PFSK-1 (cell line): ENCODE measurements at regions not wholly inside any gene's neighbourhood (a gene's known extent, or its start where the extent isn't known, plus 50 kb on each side); places are given as distances from the start of the nearest gene placed in this dataset.

Source experiments
- FOXP2 ChIP-seq: optimal IDR thresholded peaks from 2 replicates; pipeline ENCODE3; 2011; ENCODE audit warnings: borderline replicate concordance, control low read depth, inconsistent platforms; ENCODE audit not compliant: insufficient read depth; ENCODE audit errors: extremely low read length, extremely low read depth
- POLR2AphosphoS5 ChIP-seq: IDR thresholded peaks from 2 replicates; pipeline ENCODE4 v1.6.1; 2012; ENCODE audit warnings: low read depth, mild to moderate bottlenecking, control low read depth, low read length, moderate library complexity
- SIN3A ChIP-seq: IDR thresholded peaks from 2 replicates; pipeline ENCODE4 v1.6.1; 2012; ENCODE audit warnings: mild to moderate bottlenecking, low read length, moderate library complexity, borderline replicate concordance; ENCODE audit not compliant: insufficient read depth
- TAF1 ChIP-seq: IDR thresholded peaks from 2 replicates; pipeline ENCODE4 v1.6.1; 2012; ENCODE audit warnings: low read length, control low read depth, borderline replicate concordance; ENCODE audit not compliant: insufficient read depth
- TF ChIP-seq, protein P1 (sequence below), 2 experiments: IDR thresholded peaks; 2 replicates each; pipeline versions ENCODE4 v1.6.1 to v1.8.0; 2011 to 2012; ENCODE audit warnings: low read depth in 2 of 2, low read length in 2 of 2, control low read depth in 1 of 2, inconsistent platforms in 1 of 2, mild to moderate bottlenecking in 1 of 2, moderate library complexity in 1 of 2; ENCODE audit not compliant: insufficient read depth in 1 of 2

DNA sequence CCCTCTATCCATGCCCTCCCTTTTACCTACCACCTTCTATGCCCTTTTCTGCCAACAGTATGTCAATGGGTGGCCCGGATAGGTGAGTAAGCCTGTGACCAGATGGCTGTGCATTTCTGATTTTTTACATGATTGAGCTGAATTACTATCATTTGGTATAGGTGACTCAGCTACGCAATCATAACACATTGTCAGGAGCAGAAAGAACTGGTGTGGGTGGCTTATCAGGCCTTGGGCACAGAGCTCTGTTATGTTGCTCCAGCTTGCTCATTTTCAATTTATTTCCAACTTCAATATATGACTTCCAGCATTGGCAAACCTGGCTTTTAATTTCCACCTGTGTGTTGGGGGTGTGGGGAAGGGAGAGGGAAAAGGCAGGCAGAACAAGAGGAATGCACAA lies 86.6 kb upstream of the AGBL1 start:
- TF ChIP-seq POLR2AphosphoS5 (no peak), FOXP2 (no peak), SIN3A (no peak)
- TF ChIP-seq, protein P1, sequence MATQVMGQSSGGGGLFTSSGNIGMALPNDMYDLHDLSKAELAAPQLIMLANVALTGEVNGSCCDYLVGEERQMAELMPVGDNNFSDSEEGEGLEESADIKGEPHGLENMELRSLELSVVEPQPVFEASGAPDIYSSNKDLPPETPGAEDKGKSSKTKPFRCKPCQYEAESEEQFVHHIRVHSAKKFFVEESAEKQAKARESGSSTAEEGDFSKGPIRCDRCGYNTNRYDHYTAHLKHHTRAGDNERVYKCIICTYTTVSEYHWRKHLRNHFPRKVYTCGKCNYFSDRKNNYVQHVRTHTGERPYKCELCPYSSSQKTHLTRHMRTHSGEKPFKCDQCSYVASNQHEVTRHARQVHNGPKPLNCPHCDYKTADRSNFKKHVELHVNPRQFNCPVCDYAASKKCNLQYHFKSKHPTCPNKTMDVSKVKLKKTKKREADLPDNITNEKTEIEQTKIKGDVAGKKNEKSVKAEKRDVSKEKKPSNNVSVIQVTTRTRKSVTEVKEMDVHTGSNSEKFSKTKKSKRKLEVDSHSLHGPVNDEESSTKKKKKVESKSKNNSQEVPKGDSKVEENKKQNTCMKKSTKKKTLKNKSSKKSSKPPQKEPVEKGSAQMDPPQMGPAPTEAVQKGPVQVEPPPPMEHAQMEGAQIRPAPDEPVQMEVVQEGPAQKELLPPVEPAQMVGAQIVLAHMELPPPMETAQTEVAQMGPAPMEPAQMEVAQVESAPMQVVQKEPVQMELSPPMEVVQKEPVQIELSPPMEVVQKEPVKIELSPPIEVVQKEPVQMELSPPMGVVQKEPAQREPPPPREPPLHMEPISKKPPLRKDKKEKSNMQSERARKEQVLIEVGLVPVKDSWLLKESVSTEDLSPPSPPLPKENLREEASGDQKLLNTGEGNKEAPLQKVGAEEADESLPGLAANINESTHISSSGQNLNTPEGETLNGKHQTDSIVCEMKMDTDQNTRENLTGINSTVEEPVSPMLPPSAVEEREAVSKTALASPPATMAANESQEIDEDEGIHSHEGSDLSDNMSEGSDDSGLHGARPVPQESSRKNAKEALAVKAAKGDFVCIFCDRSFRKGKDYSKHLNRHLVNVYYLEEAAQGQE (IDR thresholded peaks at IDR 0.05; ENCODE audit: insufficient read depth in 1 of 2, low read depth in 2 of 2, low read length in 2 of 2) = no peak

- no peak for TF ChIP-seq SIN3A
- no peak for TF ChIP-seq POLR2AphosphoS5
- TF ChIP-seq, protein P1 (IDR thresholded peaks at IDR 0.05; ENCODE audit: insufficient read depth in 1 of 2, low read depth in 2 of 2, low read length in 2 of 2) = no peak
- TF ChIP-seq FOXP2 = no peak
- no peak for TF ChIP-seq TAF1
Observed at GRCh38 chr15:85997618-85998017, 82.1 kb upstream of the AGBL1 start.

GRCh38 chr15:85999658-86000057 lies 80.0 kb upstream of the AGBL1 start:
- TF ChIP-seq, protein P1 (IDR thresholded peaks at IDR 0.05; ENCODE audit: insufficient read depth in 1 of 2, low read depth in 2 of 2, low read length in 2 of 2) = no peak
- TF ChIP-seq POLR2AphosphoS5 (no peak), TAF1 (no peak), SIN3A (no peak), FOXP2 (no peak)

GRCh38 chr15:86001200-86001599 lies 78.5 kb upstream of the AGBL1 start:
- TF ChIP-seq SIN3A = no peak
- no peak for TF ChIP-seq POLR2AphosphoS5
- TF ChIP-seq FOXP2 = no peak
- no peak for TF ChIP-seq TAF1
- TF ChIP-seq, protein P1 (IDR thresholded peaks at IDR 0.05; ENCODE audit: insufficient read depth in 1 of 2, low read depth in 2 of 2, low read length in 2 of 2) = no peak

DNA sequence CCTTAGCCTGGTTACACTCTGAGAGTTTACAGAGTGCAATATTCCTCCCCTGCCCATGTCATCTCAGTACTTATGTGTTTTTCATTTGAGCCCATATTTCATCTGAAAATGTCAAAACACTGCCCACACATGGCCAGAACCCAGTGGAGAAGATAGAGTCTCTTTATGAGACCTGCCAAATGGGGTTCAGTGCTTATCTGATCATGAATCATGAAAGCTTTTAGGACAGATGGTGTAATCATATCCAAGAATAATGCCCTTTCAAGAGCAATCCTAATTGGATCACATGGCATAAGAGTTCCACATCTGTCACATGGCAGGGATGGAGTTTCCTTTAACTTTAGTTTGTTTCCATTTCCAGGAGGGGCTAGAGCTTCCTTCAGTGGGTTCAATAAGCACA lies 77.2 kb upstream of the AGBL1 start:
- TF ChIP-seq POLR2AphosphoS5 (no peak), SIN3A (no peak), TAF1 (no peak), FOXP2 (no peak)
- TF ChIP-seq, protein P1 (IDR thresholded peaks at IDR 0.05; ENCODE audit: insufficient read depth in 1 of 2, low read depth in 2 of 2, low read length in 2 of 2) = no peak
